Activated CD4-positive, alpha-beta T cell treated with anti-CD3 and anti-CD28 coated beads, Interleukin-2, Interleukin-4, amounts not matched to agents 100 ng/mL and 50 ng/mL, durations not matched to agents 16 hours and 8 hours (primary cell): ENCODE measurements at regions not wholly inside any gene's neighbourhood (a gene's known extent, or its start where the extent isn't known, plus 50 kb on each side); places are given as distances from the start of the nearest gene placed in this dataset.
A peak's percentile ranks its signal among the peaks of the same experiment; 100 is the strongest.
"Not testable (repeated sequence)": the region's sequence is repeated elsewhere in the genome, so short reads cannot be mapped to it uniquely, and the experiment has no call there.

ENCODE experiments used
- DNase-seq: peaks from one replicate; pipeline ENCODE4 v3.0.0-alpha.2; 2020; ENCODE audit warnings: low spot score

DNA sequence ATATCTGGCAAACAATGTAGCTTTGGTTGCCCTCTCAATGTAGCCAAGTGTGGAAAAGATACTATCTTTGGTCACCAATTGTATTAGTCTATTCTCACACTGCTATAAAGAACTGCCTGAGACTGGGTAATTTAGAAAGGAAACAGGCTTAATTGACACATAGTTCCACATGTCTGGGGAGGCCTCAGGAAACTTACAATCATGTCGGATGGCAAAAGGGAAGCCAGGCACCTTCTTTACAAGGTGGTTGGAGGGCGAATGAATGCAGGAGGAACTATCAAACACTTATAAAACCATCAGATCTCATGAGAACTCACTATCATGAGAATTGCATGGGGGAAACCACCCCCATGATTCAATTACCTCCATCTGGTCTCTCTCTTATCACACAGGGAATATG lies 133.1 kb upstream of the TBCA start:
- DNase-seq = no peak

DNA sequence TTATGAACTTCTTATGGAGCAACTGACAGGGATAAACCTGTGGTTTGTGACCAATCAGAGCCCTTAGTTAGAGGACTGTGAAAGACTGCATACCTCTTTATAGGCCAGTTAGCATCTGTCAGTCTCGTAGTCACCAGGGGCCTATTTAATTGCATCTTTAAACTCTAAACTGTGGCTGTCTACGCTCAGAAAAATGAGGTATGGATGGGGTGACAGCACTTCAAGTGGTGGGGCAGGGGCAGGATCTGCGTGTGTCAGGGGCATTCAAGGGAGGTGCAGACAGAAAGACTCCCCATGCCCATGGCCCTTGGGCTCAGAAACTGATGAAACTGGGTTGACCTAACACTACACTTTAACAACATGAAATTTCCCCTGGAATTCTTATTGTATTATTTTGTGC lies 132.6 kb upstream of the TBCA start:
- DNase-seq = no peak

DNA sequence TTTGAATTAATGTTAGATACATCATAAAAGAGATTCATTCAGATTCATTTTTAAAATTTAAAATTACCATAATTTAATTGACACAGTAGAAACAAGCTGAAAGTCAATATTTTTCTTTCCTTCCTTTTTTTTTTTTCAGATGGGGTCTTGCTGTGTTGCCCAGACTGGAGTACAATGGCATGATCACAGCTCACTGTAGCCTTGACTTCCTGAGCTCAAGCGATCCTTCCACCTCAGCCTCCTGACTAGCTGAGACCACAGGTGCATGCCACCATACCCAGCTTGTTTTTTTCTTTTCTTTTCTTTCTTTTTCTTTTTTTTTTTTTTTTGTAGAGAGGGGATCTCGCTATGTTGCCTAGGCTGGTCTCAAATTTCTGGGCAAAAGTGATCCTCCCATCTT lies 131.6 kb upstream of the TBCA start:
- DNase-seq = no peak

DNA sequence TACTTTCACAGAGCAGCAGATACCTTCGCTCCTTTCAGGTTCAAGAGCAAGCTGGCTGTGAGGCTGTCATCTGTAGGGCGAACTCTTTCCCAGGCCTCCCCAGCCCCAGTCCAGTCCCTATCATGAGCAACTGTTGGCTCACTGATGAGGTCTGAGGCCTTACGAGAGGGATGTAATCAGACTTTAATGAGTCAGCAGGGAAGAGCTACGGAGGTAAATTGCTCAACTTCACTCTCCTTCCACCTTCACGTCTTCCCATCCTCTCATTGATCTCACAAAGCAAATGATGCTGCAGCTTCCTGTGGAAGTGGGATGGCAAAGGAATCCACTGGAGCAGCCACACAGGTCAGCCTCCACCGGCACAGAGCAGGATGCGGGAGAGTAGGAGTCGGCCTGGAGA lies 130.7 kb upstream of the TBCA start:
- DNase-seq = no peak

DNA sequence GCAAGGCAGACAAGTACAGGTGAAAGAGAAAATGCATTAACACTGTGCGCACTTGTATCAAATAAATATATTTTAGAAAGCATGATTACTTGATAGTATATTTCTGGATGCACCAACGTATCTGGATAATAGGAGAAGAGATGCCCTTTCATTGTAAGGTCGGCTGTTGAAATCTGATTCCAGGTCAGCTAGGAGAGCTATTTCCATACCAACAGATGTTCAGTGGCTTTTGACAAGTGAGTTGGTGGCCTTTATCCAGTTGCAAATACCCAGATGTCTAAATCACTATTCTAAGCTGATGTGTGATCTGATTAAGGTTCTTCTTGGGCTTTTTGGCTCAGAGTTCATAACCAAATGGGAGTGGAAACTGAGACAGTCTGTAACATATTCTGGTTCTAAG lies 128.2 kb upstream of the TBCA start:
- DNase-seq = no peak

DNA sequence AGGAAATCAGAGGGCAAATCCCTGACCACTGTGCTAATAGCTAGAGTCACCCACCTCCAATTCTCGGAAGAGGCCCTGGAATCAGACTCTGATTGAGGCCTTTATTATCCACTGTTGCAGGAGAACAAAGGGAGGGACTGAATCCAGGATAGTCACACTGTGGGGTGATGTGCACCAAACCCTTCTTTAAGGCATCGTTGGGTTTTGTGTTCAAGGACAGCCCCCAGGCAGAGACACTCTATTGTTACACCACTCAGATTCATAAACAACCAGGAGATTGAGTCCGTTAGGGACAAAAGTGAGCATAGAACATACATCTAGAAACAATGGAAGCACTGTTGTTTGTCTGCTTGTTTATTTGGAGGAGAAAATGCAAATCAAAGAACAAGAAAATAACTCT lies 124.6 kb upstream of the TBCA start:
- DNase-seq = no peak

DNA sequence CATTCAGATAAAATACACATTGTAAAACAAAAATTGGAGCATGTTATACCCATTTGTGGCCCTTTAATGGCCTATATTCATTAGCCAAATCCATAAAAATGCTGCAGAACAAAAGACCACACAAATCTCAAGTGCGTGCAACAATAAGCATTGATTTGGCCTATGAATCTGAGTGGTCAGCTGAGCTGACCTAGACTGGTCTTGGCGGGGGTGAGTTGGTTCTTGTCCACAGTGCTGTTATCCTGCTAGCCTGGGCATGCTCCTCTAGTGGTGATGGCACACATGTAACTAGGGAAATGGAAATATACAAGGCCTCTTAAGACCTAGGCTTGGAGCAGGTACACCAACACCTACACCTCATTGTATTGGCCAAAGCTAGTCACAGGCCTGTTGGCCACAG lies 122.2 kb upstream of the TBCA start:
- DNase-seq = no peak

DNA sequence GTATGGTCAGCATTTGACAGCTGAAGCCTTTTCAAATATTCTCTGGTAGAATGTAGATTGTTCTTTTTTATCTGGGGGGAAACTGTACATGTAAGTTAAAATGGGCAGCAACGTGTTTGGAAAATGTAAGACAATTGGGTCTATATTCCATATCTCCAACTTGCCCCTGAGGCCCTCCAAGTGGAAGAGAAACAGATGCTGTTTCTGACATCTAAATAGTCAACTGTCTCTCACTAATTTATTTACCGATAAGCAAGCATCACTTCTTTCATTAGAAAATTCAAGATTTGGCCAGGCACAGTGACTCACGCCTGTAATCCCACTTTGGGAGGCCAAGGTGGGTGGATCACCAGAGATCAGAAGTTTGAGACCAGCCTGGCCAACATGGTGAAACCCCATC lies 120.2 kb upstream of the TBCA start:
- no peak for DNase-seq

DNA sequence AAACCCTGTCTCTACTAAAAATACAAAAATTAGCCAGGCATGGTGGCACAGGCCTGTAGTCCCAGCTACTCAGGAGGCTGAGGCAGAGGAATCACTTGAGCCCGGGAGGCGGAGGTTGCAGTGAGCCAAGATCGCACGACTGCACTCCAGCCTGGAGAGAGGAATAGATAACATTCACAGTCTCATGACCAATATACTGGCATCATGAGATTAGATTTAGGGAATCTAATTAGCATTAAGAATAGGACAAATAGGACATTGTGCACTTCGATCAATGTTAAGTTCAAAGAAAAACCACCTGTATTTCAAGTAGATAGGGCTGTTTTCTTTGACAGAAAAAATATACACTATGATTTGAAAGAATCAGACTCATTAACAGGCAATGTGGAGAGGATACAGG lies 118.0 kb upstream of the TBCA start:
- DNase-seq = not testable (repeated sequence)

DNA sequence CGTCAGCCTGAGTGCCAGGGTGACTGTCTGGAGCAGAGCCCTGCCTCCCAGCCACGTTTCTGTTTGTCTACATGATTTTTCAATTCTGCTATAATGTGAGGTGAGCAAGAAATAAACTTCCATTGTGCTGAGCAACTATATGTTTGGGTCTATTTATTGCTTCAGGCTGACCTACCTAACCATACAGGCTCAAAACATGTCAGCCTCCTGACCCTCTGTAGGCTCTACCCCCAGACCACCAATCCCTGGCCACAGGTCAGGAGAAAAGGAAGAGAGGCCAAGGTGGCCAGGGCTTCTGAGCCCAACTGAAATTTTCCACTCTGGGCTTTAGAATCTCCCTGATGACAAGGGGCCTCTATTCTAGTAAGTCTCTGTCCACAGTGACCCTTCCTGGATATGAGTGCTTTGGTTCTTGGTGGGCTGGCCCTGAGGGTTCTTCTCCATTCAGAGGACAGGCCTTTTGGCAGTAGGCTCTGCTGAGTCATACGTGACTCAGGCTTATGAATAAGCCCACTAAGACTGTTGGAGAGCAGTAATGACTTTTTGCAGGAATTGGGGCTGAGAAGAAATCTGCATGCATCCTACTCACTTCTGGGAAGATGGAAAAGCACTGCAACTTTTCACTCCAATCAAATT lies 117.2 kb upstream of the TBCA start:
- peak; percentile 4 for DNase-seq

DNA sequence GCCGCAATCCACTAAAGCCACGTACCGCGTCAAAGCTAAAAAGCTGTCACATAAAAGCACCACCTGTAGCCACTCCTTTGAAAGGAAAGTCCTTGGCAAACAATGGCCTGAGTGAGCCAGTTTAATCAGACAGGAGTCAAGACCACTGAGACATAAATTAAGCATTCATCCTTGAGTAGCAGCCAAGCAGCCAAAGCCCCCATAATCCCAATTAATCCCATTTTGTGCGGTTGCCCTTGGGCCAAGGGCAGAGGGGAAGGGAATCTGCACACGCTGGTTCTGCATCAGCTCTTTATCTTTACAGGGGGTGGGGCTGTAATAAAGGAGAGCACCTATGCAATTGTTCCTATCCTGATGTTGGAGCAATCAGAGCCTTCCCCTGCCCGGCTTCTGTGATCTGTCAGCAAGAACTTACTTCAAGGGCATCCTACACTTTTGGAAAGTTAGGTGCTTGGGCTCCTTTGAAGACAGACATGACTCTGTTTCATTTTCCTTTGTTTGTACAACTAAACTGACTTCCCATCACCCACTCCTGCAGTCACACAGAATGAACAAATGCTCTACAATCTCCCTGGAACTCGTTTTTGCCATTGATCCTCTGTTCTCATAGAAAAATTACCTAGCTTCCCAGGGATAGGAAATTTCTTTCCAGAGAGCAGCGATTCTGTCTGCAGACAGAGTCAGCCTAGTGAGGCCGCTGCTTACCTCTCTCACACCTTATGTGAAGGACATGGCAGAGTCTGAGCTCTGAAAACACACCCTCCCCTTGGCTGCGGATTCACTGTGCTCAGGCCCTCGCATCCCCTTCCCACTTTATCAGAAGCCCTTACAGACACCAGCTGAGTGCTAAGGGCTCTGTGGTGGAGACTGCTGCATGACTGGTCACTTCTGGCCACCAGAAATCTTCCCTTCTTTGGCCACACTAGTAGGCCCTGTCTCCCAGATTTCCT lies 116.2 kb upstream of the TBCA start:
- DNase-seq = no peak

DNA sequence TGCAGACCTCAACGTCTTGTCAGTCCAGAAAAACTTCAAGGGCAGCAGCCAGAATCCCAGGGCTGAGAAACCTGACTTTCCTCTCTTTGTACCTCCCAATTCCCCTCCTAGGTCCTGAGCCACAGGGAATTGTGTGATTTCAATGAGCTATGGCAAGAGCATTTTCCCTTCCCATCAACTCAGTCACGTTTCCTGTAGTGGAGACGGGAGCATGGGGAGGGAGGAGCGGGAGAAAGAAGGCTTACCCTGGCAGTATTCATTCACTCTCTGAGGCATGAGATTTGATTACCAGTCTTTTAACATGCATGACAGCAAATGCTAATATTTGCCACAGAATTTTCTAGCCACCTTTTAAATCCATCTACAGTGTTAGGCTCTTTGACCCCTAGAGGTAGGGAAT lies 109.4 kb upstream of the TBCA start:
- no peak for DNase-seq

DNA sequence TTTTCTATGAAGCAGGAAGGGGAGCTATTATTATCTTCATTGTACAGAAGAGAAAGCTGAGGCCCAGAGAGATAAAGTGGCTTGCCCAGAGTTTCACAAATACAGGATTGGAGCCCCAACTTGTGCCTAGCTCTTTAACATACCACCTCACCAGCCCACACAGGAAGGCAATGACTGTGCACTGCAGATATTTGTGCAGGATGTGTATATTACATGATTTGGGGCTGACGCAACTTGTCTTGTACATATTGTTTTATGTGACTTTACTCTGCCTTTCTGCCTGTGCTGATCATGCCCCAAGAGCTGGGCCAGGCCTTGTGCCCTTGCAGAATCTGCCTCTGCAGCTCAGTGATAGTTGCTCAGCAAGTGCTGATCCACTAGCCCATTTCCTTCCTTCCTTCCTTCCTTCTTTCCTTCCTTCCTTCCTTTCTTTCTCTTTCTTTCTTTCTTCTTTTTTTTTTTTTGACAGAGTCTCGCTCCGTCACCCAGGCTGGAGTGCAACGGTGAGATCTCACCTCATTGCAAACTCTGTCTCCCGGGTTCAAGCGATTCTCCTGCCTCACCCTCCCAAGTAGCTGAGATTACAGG lies 106.6 kb upstream of the TBCA start:
- peak; percentile 51 for DNase-seq

DNA sequence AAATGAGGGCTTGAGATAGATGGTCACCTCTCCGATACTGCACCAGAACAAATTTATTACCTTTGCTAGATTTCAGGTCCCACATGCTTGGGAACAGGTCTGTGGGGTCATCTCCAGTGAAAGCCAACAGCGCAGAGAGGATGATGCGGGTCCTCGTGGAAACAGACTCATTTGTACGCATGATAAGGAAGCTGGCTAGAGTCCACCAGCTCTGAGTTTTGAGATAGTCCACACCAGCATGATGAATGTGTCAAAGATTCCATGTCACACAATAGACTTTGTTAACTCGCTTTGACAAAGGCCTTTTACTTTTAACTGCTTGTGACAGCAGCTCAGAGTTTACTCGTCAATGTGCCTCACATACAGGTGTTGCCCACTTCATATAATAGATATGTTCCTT lies 105.4 kb upstream of the TBCA start:
- DNase-seq = no peak

DNA sequence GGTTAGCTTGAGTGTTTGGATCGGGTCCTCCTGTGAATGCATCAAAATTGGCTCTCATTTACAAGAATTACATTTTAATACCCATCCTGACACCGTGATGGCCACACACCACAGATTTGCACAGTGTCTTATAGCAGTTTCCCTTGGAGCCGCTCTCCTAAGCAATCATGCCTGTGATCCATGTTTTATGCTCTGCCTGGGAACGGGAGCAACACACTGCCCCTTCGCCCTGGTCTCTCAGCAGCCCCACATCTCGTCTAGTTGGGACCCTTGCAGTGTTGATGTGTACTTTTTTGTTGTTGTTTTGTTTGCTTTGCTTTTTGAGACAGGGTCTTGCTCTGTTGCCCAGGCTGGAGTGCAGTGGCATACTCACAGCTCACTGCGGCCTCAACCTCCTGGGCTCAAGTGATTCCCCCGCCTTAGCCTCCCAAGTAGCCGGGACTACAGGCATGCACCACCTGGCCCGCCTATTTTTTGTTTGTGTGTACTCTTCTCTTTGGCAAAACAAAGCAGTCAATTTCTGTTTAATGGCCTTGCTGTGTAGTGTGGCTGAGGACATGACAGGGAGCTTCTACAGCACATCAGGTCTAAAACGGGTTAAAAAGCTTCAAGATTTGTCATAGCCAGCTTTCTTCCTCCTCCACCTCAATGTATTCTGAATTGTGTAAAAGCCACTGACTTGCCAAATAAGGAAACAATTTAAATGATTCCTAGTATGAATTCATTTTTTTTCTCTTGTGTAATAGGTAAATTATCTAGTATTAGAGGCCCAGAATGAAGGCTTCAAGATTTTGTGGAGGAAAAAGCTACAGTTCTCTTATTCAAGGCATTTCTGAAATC lies 101.6 kb upstream of the TBCA start:
- no peak for DNase-seq

DNA sequence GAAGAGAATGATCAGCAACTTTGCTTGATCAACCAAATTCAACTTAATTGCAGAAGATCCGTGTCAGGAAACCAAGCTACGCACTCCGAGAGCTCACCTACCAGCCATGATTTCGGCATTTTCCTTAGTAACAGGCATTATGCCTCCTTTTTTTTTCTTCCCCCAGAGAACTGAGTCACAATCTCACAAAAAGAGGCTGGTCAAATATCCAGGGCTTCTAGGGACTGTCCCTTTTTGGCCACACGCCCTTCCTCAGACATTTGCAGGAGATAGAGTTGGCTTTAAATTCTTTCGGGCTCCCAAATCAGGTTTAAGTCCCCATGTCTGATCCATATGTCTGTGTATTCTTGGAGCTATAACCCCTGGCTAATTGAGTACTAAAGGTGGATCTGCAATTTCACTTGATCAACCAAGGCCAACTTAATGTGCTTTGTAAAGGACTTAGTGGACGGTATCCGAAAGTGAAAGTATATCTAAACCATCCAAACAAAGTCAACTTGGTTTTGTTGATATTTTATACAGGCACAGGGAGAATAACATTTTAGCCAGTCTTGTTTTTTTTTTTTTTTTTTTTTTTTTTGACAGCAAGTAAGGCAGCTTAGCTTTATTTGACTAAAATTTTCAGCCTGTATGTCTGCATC lies 100.8 kb upstream of the TBCA start:
- DNase-seq = no peak

DNA sequence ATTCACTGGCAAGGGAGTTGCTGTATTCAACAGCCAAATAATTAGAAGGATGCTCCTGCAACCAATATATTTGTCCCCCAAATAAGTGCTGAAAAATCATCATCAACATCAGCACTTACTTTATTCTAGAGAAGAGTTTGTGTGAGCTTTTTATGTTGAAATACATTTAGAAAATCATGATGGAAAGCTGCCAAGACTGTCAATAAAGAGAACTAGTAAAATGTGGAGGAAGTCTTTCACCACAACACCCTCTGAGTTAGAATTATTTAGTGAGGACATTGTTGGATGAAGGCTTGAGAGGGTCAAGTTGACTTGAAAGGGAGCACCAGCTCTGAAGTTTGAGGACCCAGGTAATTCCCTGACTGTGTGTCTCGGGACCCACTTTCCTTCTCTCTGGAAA lies 100.2 kb upstream of the TBCA start:
- DNase-seq = no peak

DNA sequence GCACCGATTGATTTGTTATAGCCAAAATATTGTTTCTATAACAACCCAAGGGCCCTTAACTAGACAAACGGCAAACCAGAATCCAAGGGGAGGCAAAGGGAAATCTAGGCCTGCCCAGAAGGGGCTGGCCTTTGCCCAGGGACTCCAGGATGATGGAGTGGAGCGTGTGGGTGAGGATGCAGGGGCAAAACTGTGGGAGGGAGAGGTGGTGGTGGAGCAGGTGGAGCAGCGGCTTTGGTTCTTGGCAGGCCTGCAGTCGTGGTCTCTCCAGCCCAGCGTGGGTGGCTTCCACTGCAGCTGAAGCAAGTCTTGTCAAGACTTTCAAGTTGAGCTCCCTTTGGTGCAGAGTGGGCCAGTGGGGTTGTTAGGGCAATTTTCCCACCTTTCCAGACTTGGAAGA lies 98.6 kb upstream of the TBCA start:
- no peak for DNase-seq

DNA sequence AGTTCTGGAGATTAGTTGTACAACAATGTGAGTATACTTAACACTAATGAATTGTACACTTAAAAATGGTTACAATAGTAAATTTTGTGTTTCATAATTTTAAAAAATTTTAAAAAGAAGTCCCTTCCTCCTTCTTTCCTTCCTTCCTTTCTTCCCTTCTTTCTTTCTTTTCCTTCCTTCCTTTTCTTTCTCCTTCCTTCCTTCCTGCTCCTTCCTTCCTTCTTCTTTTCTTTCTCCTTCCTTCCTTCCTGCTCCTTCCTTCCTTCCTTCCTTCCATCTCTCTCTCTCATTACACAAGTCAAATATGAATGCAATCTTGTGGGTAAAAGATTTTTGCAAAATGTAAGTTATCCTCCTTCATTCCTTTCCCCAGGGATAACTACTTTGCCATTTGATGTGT lies 97.1 kb upstream of the TBCA start:
- no peak for DNase-seq

DNA sequence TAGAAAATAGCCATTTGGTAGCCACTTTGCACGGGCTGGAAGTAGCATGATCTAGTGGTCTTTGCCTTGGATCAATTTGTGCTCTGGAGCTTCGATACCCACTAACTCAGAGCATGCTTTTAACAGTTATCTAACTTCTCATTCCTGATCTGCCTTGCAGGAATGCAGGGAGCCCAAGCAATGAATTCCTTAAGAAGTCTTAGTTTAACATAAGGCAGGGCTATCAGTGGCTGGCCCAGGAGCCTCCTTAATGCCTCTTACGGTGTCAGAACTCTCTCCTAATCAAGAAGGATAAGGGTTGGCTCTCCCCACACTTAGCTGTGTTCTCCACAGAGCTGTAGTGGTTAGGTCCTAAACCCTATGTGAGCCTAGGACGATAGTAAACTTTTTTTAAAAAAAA lies 95.8 kb upstream of the TBCA start:
- no peak for DNase-seq

DNA sequence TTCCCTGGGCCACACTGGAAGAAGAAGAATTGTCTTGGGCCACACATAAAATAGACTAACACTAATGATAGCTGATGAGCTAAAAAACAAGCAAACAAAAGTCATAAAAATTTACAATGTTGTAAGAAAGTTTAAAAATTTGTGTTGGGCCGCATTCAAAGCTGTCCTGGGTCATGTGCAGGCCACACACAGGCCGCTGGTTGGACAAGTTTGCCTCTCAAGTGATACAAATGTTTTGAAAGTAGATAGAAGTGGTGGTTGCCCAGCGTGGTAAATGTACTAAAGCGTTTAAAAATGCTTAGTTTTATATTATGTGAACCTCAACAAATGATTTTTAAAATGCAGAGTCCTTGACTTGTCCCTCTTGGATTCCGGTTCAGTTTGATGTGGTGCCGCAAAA lies 94.9 kb upstream of the TBCA start:
- DNase-seq = no peak
